ENCODE measurements at regions not wholly inside any gene's neighbourhood (a gene's known extent, or its start where the extent isn't known, plus 50 kb on each side); places are given as distances from the start of the nearest gene placed in this dataset.

- Histone ChIP-seq H3K4me2 (ENCODE audit: low read length) (no peak overlapping the region), H4K20me1 (ENCODE audit: insufficient read depth, low read length) (no peaks in the 10 kb centered on the region), H3K4me3 (ENCODE audit: low read length) (no peak overlapping the region), H3K36me3 (replicated peaks; ENCODE audit: low read depth, low read length) (no peaks in the 10 kb centered on the region), H3K4me1 (ENCODE audit: low read length) (no peaks in the 10 kb centered on the region), H3K9me3 (ENCODE audit: insufficient read depth, low read length) (no peaks in the 10 kb centered on the region), H3K79me2 (ENCODE audit: low read length) (no peaks in the 10 kb centered on the region), H3K27me3 (ENCODE audit: low read depth, low read length) (peaks cover 25% of the 10 kb centered on the region), H2AFZ (ENCODE audit: low read depth, low read length) (no peak overlapping the region), H3K27ac (ENCODE audit: low read length) (no peak overlapping the region), H3K9ac (ENCODE audit: low read length) (no peak overlapping the region)
- TF ChIP-seq EZH2phosphoT487 (IDR thresholded peaks at IDR 0.05; ENCODE audit: low read depth), result no peak
- TF ChIP-seq, protein P1, sequence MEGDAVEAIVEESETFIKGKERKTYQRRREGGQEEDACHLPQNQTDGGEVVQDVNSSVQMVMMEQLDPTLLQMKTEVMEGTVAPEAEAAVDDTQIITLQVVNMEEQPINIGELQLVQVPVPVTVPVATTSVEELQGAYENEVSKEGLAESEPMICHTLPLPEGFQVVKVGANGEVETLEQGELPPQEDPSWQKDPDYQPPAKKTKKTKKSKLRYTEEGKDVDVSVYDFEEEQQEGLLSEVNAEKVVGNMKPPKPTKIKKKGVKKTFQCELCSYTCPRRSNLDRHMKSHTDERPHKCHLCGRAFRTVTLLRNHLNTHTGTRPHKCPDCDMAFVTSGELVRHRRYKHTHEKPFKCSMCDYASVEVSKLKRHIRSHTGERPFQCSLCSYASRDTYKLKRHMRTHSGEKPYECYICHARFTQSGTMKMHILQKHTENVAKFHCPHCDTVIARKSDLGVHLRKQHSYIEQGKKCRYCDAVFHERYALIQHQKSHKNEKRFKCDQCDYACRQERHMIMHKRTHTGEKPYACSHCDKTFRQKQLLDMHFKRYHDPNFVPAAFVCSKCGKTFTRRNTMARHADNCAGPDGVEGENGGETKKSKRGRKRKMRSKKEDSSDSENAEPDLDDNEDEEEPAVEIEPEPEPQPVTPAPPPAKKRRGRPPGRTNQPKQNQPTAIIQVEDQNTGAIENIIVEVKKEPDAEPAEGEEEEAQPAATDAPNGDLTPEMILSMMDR (IDR thresholded peaks at IDR 0.05; ENCODE audit: low read depth, low read length), result no peak
Measured at GRCh38 chr17:77693776-77694175, 264.7 kb upstream of the TNRC6C start.

DNA sequence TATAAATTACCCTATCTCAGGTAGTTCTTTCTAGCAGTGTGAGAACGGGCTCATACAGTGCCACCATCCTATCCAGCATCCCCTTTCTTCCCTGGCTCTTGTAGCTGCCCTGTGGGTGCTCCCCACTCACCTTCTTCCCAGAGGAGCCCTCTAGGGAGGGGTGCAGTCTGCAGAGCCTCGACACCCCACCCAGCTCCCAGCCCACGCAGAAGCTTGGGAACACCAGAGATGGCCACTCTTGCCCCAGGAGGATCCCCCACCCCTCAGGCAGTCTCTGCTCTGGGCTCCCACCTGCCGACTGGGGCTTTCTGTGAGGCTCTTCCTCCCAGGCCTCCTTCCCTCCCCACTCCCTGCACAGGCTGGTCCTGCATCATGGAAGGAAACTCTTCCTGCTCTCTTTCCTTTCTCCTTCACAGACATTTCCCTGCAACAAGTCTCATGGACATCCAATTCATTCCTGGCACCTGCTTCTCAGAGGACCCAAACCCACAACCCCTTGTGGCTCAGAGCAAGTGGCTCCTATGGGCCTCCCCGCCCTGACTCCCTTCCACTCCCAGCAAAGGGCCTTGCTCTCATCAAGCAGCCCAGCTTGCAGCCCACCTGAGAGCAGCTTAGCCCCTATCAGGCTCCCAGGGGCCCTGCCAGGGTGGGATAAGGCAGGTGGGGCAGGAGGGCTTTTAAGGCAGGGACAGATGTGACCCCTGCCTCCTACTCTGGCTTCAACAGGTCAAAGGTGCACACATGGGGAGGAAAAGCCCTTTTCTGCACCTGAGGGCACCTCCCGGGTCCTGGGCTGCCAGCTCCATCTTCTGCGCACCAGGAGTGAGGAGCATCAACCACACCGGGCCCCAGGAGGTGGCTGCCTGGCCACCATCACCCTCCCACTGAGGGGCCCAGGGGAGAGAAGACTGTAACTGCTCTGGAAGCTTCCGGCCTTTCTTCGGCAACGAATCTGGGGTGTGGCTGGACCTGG, 263.8 kb upstream of the TNRC6C start:
- Histone ChIP-seq H3K79me2 (ENCODE audit: low read length) (no peaks in the 10 kb centered on the region), H3K4me3 (ENCODE audit: low read length) (no peak overlapping the region), H3K4me1 (ENCODE audit: low read length) (no peaks in the 10 kb centered on the region), H3K27ac (ENCODE audit: low read length) (no peak overlapping the region), H3K27me3 (ENCODE audit: low read depth, low read length) (peaks cover 25% of the 10 kb centered on the region), H3K9me3 (ENCODE audit: insufficient read depth, low read length) (no peaks in the 10 kb centered on the region), H3K9ac (ENCODE audit: low read length) (no peak overlapping the region), H3K4me2 (ENCODE audit: low read length) (no peak overlapping the region), H4K20me1 (ENCODE audit: insufficient read depth, low read length) (no peaks in the 10 kb centered on the region), H3K36me3 (replicated peaks; ENCODE audit: low read depth, low read length) (no peaks in the 10 kb centered on the region), H2AFZ (ENCODE audit: low read depth, low read length) (no peak overlapping the region)
- TF ChIP-seq, protein P1 (IDR thresholded peaks at IDR 0.05; ENCODE audit: low read depth, low read length), result no peak
- TF ChIP-seq EZH2phosphoT487 (IDR thresholded peaks at IDR 0.05; ENCODE audit: low read depth), result no peak

- H3K4me2 ChIP-seq (ENCODE audit: low read length), result no peak overlapping the region
Measured at GRCh38 chr17:77695386-77695785, 263.1 kb upstream of the TNRC6C start.

GRCh38 chr17:77696151-77696720, 262.3 kb upstream of the TNRC6C start:
- Histone ChIP-seq H2AFZ (ENCODE audit: low read depth, low read length) (no peak overlapping the region), H3K4me2 (ENCODE audit: low read length) (no peak overlapping the region), H3K4me3 (ENCODE audit: low read length) (no peak overlapping the region), H3K9ac (ENCODE audit: low read length) (no peak overlapping the region), H3K4me1 (ENCODE audit: low read length) (no peaks in the 10 kb centered on the region), H3K27me3 (ENCODE audit: low read depth, low read length) (peaks cover 16% of the 10 kb centered on the region), H4K20me1 (ENCODE audit: insufficient read depth, low read length) (no peaks in the 10 kb centered on the region), H3K27ac (ENCODE audit: low read length) (no peak overlapping the region), H3K79me2 (ENCODE audit: low read length) (no peaks in the 10 kb centered on the region), H3K9me3 (ENCODE audit: insufficient read depth, low read length) (no peaks in the 10 kb centered on the region), H3K36me3 (replicated peaks; ENCODE audit: low read depth, low read length) (no peaks in the 10 kb centered on the region)
- TF ChIP-seq, protein P1 (IDR thresholded peaks at IDR 0.05; ENCODE audit: low read depth, low read length), result no peak
- no peak for TF ChIP-seq EZH2phosphoT487 (IDR thresholded peaks at IDR 0.05; ENCODE audit: low read depth)

More at GRCh38 chr17:77695386-77695785, 263.1 kb upstream of the TNRC6C start:
- TF ChIP-seq, protein P1 (IDR thresholded peaks at IDR 0.05; ENCODE audit: low read depth, low read length), result no peak
- no peak for TF ChIP-seq EZH2phosphoT487 (IDR thresholded peaks at IDR 0.05; ENCODE audit: low read depth)
- Histone ChIP-seq H3K9ac (ENCODE audit: low read length) (no peak overlapping the region), H3K9me3 (ENCODE audit: insufficient read depth, low read length) (no peaks in the 10 kb centered on the region), H4K20me1 (ENCODE audit: insufficient read depth, low read length) (no peaks in the 10 kb centered on the region), H3K4me3 (ENCODE audit: low read length) (no peak overlapping the region), H3K27me3 (ENCODE audit: low read depth, low read length) (peaks cover 24% of the 10 kb centered on the region), H3K4me1 (ENCODE audit: low read length) (no peaks in the 10 kb centered on the region), H3K27ac (ENCODE audit: low read length) (no peak overlapping the region), H2AFZ (ENCODE audit: low read depth, low read length) (no peak overlapping the region), H3K36me3 (replicated peaks; ENCODE audit: low read depth, low read length) (no peaks in the 10 kb centered on the region), H3K79me2 (ENCODE audit: low read length) (no peaks in the 10 kb centered on the region)

All from OCI-LY3 (cell line).